Loucy (cell line): ENCODE measurements at regions not wholly inside any gene's neighbourhood (a gene's known extent, or its start where the extent isn't known, plus 50 kb on each side); places are given as distances from the start of the nearest gene placed in this dataset.

Experiments
- H2AFZ ChIP-seq: fragments of 200-600 bp; sonication (generic); 2 replicates; pipeline ENCODE4 v1.6.0; 2016; ENCODE audit warnings: antibody characterized with exemption, mild to moderate bottlenecking, low read length, moderate library complexity
- H3F3A ChIP-seq: fragments of 200-600 bp; 2 replicates; pipeline ENCODE4 v1.6.0; 2016; ENCODE audit warnings: antibody characterized with exemption, low read depth, mild to moderate bottlenecking
- H3K27me3 ChIP-seq: fragments of 200-600 bp; sonication (generic); 2 replicates; pipeline ENCODE4 v1.6.1; 2014; ENCODE audit warnings: low read length, mild to moderate bottlenecking; ENCODE audit not compliant: insufficient read depth, poor library complexity, severe bottlenecking
- H3K36me3 ChIP-seq: fragments of 200-600 bp; sonication (generic); 2 replicates; pipeline ENCODE4 v1.6.1; 2016; ENCODE audit warnings: low read length; ENCODE audit not compliant: insufficient read depth
- H3K4me1 ChIP-seq: fragments of 200-600 bp; sonication (generic); 2 replicates; pipeline ENCODE4 v1.5.1; 2014; ENCODE audit warnings: low read length, mild to moderate bottlenecking; ENCODE audit not compliant: insufficient read depth, poor library complexity, severe bottlenecking
- H3K4me2 ChIP-seq: fragments of 200-600 bp; sonication (generic); 2 replicates; pipeline ENCODE4 v1.6.0; 2014; ENCODE audit warnings: antibody characterized with exemption, low read length, low read depth, mild to moderate bottlenecking; ENCODE audit not compliant: poor library complexity, severe bottlenecking
- H3K4me3 ChIP-seq: fragments of 200-600 bp; sonication (generic); 2 replicates; pipeline ENCODE4 v1.5.1; 2014; ENCODE audit warnings: low read length, mild to moderate bottlenecking, mixed read lengths; ENCODE audit not compliant: poor library complexity, severe bottlenecking
- H3K79me2 ChIP-seq: fragments of 200-600 bp; sonication (generic); 2 replicates; pipeline ENCODE4 v1.6.1; 2014; ENCODE audit warnings: low read length; ENCODE audit not compliant: insufficient read depth
- H3K9ac ChIP-seq: fragments of 200-600 bp; sonication (generic); 2 replicates; pipeline ENCODE4 v1.6.0; 2014; ENCODE audit warnings: mild to moderate bottlenecking, low read depth, low read length, moderate library complexity; ENCODE audit not compliant: poor library complexity, severe bottlenecking
- H3K9me2 ChIP-seq: fragments of 200-600 bp; sonication (generic); replicated peaks from 2 replicates; pipeline ENCODE4 v1.6.1; 2016; ENCODE audit warnings: low read depth, low read length, mixed read lengths
- H3K9me3 ChIP-seq: fragments of 200-600 bp; sonication (generic); 2 replicates; pipeline ENCODE4 v1.6.1; 2014; ENCODE audit warnings: mild to moderate bottlenecking, antibody characterized with exemption, low read length, low read depth; ENCODE audit not compliant: insufficient read depth
- H4K20me1 ChIP-seq: fragments of 200-600 bp; sonication (generic); 2 replicates; pipeline ENCODE4 v1.6.0; 2014; ENCODE audit warnings: antibody characterized with exemption, low read length, mild to moderate bottlenecking; ENCODE audit not compliant: insufficient read depth, poor library complexity, severe bottlenecking
- EZH2phosphoT487 ChIP-seq: fragments of 200-600 bp; IDR thresholded peaks from 2 replicates; pipeline ENCODE4 v1.6.1; 2018; ENCODE audit warnings: antibody characterized with exemption, mild to moderate bottlenecking, moderate library complexity, borderline replicate concordance
- TF ChIP-seq, protein P1 (sequence below): fragments of 200-600 bp; sonication (generic); conservative IDR thresholded peaks from 2 replicates; pipeline ENCODE4 v1.5.1; 2014; ENCODE audit warnings: mild to moderate bottlenecking, antibody characterized with exemption, low read length

DNA sequence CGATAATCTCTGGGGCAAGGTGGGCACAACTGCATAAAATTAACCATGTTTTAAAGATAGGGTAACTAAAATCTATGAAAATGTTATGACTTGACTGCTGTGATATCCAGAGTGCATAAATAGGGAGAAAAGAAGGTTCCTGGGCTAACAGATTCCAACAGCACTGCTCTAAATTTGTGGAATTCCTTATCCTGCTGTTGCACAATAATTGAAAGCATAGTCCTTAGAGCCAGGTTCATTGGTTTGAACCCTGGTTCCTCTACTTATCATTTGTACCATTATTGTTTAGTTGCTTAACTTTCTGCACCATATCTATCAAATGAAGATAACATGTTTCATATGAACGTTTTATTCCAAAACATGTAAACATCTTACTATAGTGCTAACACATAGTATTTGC lies 219.0 kb downstream of the NUF2 start:
- Histone ChIP-seq H2AFZ (no peak overlapping the region), H3K27me3 (no peaks in the 10 kb centered on the region), H3K36me3 (no peaks in the 10 kb centered on the region), H3K79me2 (no peaks in the 10 kb centered on the region), H3K9ac (no peak overlapping the region), H3K4me1 (no peaks in the 10 kb centered on the region), H4K20me1 (no peaks in the 10 kb centered on the region), H3F3A (no peaks in the 10 kb centered on the region), H3K4me2 (no peak overlapping the region), H3K9me2 (no peaks in the 10 kb centered on the region), H3K9me3 (no peaks in the 10 kb centered on the region), H3K4me3 (no peak overlapping the region)
- TF ChIP-seq EZH2phosphoT487: no peak
- TF ChIP-seq, protein P1, sequence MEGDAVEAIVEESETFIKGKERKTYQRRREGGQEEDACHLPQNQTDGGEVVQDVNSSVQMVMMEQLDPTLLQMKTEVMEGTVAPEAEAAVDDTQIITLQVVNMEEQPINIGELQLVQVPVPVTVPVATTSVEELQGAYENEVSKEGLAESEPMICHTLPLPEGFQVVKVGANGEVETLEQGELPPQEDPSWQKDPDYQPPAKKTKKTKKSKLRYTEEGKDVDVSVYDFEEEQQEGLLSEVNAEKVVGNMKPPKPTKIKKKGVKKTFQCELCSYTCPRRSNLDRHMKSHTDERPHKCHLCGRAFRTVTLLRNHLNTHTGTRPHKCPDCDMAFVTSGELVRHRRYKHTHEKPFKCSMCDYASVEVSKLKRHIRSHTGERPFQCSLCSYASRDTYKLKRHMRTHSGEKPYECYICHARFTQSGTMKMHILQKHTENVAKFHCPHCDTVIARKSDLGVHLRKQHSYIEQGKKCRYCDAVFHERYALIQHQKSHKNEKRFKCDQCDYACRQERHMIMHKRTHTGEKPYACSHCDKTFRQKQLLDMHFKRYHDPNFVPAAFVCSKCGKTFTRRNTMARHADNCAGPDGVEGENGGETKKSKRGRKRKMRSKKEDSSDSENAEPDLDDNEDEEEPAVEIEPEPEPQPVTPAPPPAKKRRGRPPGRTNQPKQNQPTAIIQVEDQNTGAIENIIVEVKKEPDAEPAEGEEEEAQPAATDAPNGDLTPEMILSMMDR: no peak

DNA sequence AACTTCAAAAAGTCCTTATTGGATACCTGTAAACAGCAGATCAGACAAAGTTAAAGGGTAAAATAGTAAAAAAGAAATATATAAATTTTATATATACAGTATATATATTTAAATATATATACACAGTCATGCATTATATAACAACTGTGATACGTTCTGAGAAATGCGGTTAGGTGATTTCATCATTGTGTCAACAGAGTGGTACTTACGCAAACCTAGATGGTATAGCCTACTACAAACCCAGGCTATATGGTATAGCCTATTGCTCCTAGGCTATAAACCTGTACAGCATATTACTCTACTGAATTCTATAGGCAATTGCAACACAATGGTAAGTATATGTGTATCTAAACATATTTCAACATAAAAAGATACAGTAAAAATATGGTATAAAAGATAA lies 222.7 kb downstream of the NUF2 start:
- Histone ChIP-seq H3K4me1 (no peaks in the 10 kb centered on the region), H3K27me3 (no peaks in the 10 kb centered on the region), H3K36me3 (no peaks in the 10 kb centered on the region), H3F3A (no peaks in the 10 kb centered on the region), H3K9ac (no peak overlapping the region), H3K9me3 (no peaks in the 10 kb centered on the region), H3K4me2 (no peak overlapping the region), H3K9me2 (no peaks in the 10 kb centered on the region), H4K20me1 (no peaks in the 10 kb centered on the region), H2AFZ (no peak overlapping the region), H3K79me2 (no peaks in the 10 kb centered on the region), H3K4me3 (no peak overlapping the region)
- TF ChIP-seq EZH2phosphoT487: no peak
- TF ChIP-seq, protein P1: no peak

DNA sequence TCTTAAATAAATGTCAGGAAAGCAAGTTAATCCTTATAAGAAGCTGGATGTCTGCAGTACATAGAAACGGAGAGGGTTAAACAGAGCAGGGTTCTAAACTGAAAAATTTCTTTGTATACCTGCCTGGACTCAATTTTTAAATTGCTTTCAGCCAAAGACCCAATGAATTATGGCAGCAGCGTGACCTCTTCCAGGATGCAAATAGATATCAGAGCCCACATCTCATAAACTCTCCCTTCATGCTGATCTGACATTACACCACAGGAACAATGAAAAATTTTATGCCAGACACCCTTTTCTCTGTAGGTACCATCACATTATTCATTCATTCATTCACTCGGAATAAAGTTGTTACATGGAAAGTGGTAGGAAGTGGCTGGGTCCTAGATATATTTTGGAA lies 236.4 kb downstream of the NUF2 start:
- no peak overlapping the region for H3K9ac ChIP-seq
- H3K9me3 ChIP-seq: no peaks in the 10 kb centered on the region
- H3K4me2 ChIP-seq: no peak overlapping the region
- no peaks in the 10 kb centered on the region for H4K20me1 ChIP-seq
- H3K9me2 ChIP-seq: no peaks in the 10 kb centered on the region
- no peaks in the 10 kb centered on the region for H3K4me1 ChIP-seq
- H3K36me3 ChIP-seq: no peaks in the 10 kb centered on the region
- TF ChIP-seq, protein P1: no peak
- TF ChIP-seq EZH2phosphoT487: no peak
- no peaks in the 10 kb centered on the region for H3F3A ChIP-seq
- H2AFZ ChIP-seq: no peak overlapping the region
- H3K27me3 ChIP-seq: no peaks in the 10 kb centered on the region
- no peak overlapping the region for H3K4me3 ChIP-seq
- H3K79me2 ChIP-seq: no peaks in the 10 kb centered on the region
